GM06990 (cell line): ENCODE measurements at regions not wholly inside any gene's neighbourhood (a gene's known extent, or its start where the extent isn't known, plus 50 kb on each side); places are given as distances from the start of the nearest gene placed in this dataset.

Source experiments
- DNase-seq: peaks from one replicate; pipeline ENCODE4 v3.0.0-alpha.2; 2011; ENCODE audit not compliant: insufficient read length; ENCODE audit errors: extremely low read depth
- H3K27me3 ChIP-seq: replicated peaks from 2 replicates; pipeline ENCODE4 v1.6.0; 2011; ENCODE audit warnings: low read length; ENCODE audit not compliant: control insufficient read depth, insufficient read depth
- H3K36me3 ChIP-seq: 2 replicates; pipeline ENCODE4 v1.5.1; 2011; ENCODE audit warnings: low read length; ENCODE audit not compliant: control insufficient read depth, insufficient read depth
- H3K4me3 ChIP-seq: replicated peaks from 2 replicates; pipeline ENCODE4 v1.5.1; 2011; ENCODE audit warnings: low read depth, mild to moderate bottlenecking, control low read depth, low read length
- TF ChIP-seq, protein P1 (sequence below): IDR thresholded peaks from 2 replicates; pipeline ENCODE4 v1.5.1; 2011; ENCODE audit warnings: low read length, control low read depth, mild to moderate bottlenecking, inconsistent platforms; ENCODE audit not compliant: insufficient read depth, poor library complexity, severe bottlenecking

DNA sequence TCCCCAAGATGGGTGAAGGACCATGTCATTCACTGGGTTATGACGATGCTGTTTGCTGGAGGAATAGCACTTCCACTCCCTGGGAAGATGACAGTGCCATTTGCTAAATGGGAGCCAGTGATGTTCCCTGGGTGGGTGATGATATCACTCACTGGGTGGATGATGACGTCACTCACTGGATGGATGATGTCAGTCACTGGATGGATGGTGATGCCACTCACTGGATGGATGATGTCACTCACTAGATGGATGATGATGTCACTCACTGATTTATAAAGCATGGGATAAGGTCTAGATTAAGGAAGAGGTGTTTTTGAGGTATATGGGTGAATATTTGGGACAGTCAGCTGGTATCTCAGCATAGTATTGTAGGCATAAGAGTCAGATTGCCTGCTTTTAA, 457.2 kb downstream of the AJAP1 start:
- TF ChIP-seq, protein P1, sequence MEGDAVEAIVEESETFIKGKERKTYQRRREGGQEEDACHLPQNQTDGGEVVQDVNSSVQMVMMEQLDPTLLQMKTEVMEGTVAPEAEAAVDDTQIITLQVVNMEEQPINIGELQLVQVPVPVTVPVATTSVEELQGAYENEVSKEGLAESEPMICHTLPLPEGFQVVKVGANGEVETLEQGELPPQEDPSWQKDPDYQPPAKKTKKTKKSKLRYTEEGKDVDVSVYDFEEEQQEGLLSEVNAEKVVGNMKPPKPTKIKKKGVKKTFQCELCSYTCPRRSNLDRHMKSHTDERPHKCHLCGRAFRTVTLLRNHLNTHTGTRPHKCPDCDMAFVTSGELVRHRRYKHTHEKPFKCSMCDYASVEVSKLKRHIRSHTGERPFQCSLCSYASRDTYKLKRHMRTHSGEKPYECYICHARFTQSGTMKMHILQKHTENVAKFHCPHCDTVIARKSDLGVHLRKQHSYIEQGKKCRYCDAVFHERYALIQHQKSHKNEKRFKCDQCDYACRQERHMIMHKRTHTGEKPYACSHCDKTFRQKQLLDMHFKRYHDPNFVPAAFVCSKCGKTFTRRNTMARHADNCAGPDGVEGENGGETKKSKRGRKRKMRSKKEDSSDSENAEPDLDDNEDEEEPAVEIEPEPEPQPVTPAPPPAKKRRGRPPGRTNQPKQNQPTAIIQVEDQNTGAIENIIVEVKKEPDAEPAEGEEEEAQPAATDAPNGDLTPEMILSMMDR: no peak
- no peaks in the 10 kb centered on the region for H3K36me3 ChIP-seq
- H3K4me3 ChIP-seq: no peak overlapping the region
- no peaks in the 10 kb centered on the region for H3K27me3 ChIP-seq
- DNase-seq: no peak

DNA sequence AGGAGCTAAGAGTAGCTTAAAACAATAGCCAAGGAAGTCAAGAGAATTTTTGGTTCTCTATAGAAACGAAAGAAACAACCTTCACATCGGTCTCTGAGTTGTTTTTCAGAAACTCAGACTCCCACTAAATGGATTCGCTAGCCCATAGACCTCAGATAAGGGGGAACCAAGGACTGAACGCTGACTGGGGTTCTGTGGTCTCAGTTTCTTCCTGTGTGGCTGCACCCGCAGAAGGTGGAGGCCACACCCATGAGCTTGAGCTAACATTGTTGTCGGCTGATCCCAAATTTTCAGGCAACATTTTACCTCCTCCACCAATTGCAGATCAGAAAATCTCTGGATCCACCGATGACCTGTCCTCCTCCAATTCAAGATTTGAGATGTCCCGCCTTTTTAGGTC, 456.1 kb downstream of the AJAP1 start:
- TF ChIP-seq, protein P1: no peak
- no peak for DNase-seq
- Histone ChIP-seq H3K36me3 (no peaks in the 10 kb centered on the region), H3K4me3 (no peak overlapping the region), H3K27me3 (no peaks in the 10 kb centered on the region)

DNA sequence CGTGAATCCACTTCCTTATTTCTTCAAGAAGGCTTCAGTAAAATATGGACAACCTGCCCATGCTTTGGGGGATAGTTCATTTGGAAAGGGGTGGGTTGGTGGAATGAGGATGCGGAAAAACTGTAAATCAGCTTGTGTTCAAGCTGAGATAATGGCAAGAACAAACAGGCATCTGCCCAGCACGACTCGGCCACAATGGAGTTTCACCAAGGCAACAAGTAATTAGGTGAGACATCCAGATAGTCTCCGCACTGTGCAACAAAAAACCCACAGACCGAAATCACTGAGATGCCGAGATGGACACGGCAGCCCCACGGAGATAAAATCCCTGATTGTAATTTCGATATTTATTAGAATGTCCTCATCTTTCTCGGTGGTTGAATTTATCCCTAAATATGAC, 455.2 kb downstream of the AJAP1 start:
- DNase-seq: no peak

DNA sequence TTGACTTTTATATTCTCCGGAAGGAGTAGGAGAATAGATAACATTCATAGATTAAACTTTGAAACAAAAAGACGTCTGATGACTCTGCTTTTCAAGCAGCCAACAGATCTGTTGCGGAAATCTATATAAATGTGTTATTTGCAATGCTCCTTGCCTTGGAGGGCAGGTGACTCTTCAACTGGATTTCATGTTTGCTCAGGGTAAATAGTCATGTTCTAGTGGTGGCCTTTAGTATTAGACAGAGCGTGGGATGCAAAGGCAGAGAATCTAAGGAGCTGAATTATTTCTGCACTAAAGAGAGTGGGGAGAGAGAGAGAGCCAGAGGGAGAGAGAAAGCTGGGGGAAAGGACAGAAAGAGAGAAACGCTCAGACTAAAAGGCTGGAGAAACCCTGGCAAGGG, 454.3 kb downstream of the AJAP1 start:
- no peak overlapping the region for H3K4me3 ChIP-seq
- H3K27me3 ChIP-seq: no peaks in the 10 kb centered on the region
- no peak for DNase-seq
- TF ChIP-seq, protein P1: no peak
- H3K36me3 ChIP-seq: no peaks in the 10 kb centered on the region

More for the DNA sequence above, 455.2 kb downstream of the AJAP1 start:
- Histone ChIP-seq H3K27me3 (no peaks in the 10 kb centered on the region), H3K4me3 (no peak overlapping the region), H3K36me3 (no peaks in the 10 kb centered on the region)
- TF ChIP-seq, protein P1: no peak

DNA sequence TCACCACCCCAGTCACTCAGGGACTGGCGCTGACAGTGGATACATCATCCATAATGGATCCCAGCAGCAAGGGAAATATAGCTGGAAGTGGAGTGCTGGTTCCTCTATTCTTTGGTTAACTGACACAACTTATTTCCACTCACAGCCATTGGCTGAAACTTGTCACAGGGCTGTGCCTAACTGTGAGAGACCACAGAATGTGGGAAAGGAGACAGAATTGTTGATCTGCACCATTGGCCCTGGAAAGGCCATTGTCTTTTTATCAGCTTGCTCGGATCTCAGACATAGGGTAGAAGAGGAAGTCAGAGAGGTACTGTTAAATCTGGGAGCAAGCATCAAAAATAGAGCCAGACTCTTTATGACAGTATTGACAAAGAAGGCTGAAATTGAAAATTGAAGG, 451.3 kb downstream of the AJAP1 start:
- no peaks in the 10 kb centered on the region for H3K36me3 ChIP-seq
- DNase-seq: no peak
- H3K4me3 ChIP-seq: no peak overlapping the region
- no peaks in the 10 kb centered on the region for H3K27me3 ChIP-seq
- TF ChIP-seq, protein P1: no peak

DNA sequence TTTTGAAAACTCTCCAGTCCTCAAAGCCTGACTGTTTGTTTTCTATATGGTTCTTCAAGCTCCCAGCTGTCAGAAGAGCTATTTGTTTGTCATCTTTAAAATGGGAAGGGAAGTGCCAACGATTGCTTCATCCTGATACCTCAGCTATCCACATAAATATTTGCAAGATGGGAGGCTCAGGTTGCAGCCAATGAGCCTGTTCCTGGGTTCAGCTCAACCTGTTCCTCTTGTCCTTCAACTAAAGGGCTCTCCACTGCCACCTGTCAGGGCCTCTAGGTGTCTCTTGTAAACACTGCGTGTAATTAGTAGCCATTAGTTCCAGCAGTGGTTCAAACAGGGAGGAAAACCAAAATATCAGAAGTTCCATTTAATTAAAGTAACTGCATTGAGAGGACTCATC, 445.1 kb downstream of the AJAP1 start:
- Histone ChIP-seq H3K4me3 (no peak overlapping the region), H3K27me3 (no peaks in the 10 kb centered on the region), H3K36me3 (no peaks in the 10 kb centered on the region)
- TF ChIP-seq, protein P1: no peak
- no peak for DNase-seq
